ENCODE measurements at regions not wholly inside any gene's neighbourhood (a gene's known extent, or its start where the extent isn't known, plus 50 kb on each side); places are given as distances from the start of the nearest gene placed in this dataset.

GRCh38 chr4:110926841-110927400 lies 304.0 kb upstream of the PITX2 start:
- no peaks in the 10 kb centered on the region for H3K27me3 ChIP-seq (ENCODE audit: insufficient read depth, low read length)
- H3K4me1 ChIP-seq (ENCODE audit: insufficient read depth, low read length), result no peaks in the 10 kb centered on the region
- H3K9me3 ChIP-seq (ENCODE audit: low read length), result no peaks in the 10 kb centered on the region
- H3K36me3 ChIP-seq (ENCODE audit: insufficient read depth, low read length), result no peaks in the 10 kb centered on the region
- H2AFZ ChIP-seq (ENCODE audit: low read depth, low read length), result no peak overlapping the region
- H3K4me3 ChIP-seq (ENCODE audit: low read length), result no peak overlapping the region

- H2AFZ ChIP-seq (ENCODE audit: low read depth, low read length), result no peak overlapping the region
These were observed 310.5 kb upstream of the PITX2 start for GRCh38 chr4:110933341-110933740.

GRCh38 chr4:110944501-110944900 lies 321.6 kb upstream of the PITX2 start:
- Histone ChIP-seq H3K9me3 (ENCODE audit: low read length) (no peaks in the 10 kb centered on the region), H3K36me3 (ENCODE audit: insufficient read depth, low read length) (no peaks in the 10 kb centered on the region), H3K27me3 (ENCODE audit: insufficient read depth, low read length) (no peaks in the 10 kb centered on the region), H2AFZ (ENCODE audit: low read depth, low read length) (no peak overlapping the region), H3K4me3 (ENCODE audit: low read length) (no peak overlapping the region), H3K4me1 (ENCODE audit: insufficient read depth, low read length) (no peaks in the 10 kb centered on the region)

More at GRCh38 chr4:110933341-110933740, 310.5 kb upstream of the PITX2 start:
- Histone ChIP-seq H3K27me3 (ENCODE audit: insufficient read depth, low read length) (no peaks in the 10 kb centered on the region), H3K9me3 (ENCODE audit: low read length) (no peaks in the 10 kb centered on the region), H3K36me3 (ENCODE audit: insufficient read depth, low read length) (no peaks in the 10 kb centered on the region), H3K4me1 (ENCODE audit: insufficient read depth, low read length) (no peaks in the 10 kb centered on the region), H3K4me3 (ENCODE audit: low read length) (no peak overlapping the region)

GRCh38 chr4:110945600-110945999 lies 322.7 kb upstream of the PITX2 start:
- Histone ChIP-seq H3K4me1 (ENCODE audit: insufficient read depth, low read length) (no peaks in the 10 kb centered on the region), H3K36me3 (ENCODE audit: insufficient read depth, low read length) (no peaks in the 10 kb centered on the region), H3K27me3 (ENCODE audit: insufficient read depth, low read length) (no peaks in the 10 kb centered on the region), H3K9me3 (ENCODE audit: low read length) (no peaks in the 10 kb centered on the region), H3K4me3 (ENCODE audit: low read length) (no peak overlapping the region), H2AFZ (ENCODE audit: low read depth, low read length) (no peak overlapping the region)

- Histone ChIP-seq H3K27me3 (ENCODE audit: insufficient read depth, low read length) (no peaks in the 10 kb centered on the region), H2AFZ (ENCODE audit: low read depth, low read length) (no peak overlapping the region), H3K9me3 (ENCODE audit: low read length) (no peaks in the 10 kb centered on the region), H3K36me3 (ENCODE audit: insufficient read depth, low read length) (no peaks in the 10 kb centered on the region), H3K4me1 (ENCODE audit: insufficient read depth, low read length) (no peaks in the 10 kb centered on the region), H3K4me3 (ENCODE audit: low read length) (no peak overlapping the region)
These were observed 326.7 kb upstream of the PITX2 start for GRCh38 chr4:110949542-110949941.

GRCh38 chr4:110950731-110951130 lies 327.9 kb upstream of the PITX2 start:
- Histone ChIP-seq H3K36me3 (ENCODE audit: insufficient read depth, low read length) (no peaks in the 10 kb centered on the region), H3K4me3 (ENCODE audit: low read length) (no peak overlapping the region)

GRCh38 chr4:110953191-110953590 lies 330.3 kb upstream of the PITX2 start:
- Histone ChIP-seq H3K9me3 (ENCODE audit: low read length) (no peaks in the 10 kb centered on the region), H2AFZ (ENCODE audit: low read depth, low read length) (no peak overlapping the region), H3K27me3 (ENCODE audit: insufficient read depth, low read length) (no peaks in the 10 kb centered on the region), H3K36me3 (ENCODE audit: insufficient read depth, low read length) (no peaks in the 10 kb centered on the region), H3K4me3 (ENCODE audit: low read length) (no peak overlapping the region), H3K4me1 (ENCODE audit: insufficient read depth, low read length) (no peaks in the 10 kb centered on the region)

More at GRCh38 chr4:110950731-110951130, 327.9 kb upstream of the PITX2 start:
- Histone ChIP-seq H3K27me3 (ENCODE audit: insufficient read depth, low read length) (no peaks in the 10 kb centered on the region), H2AFZ (ENCODE audit: low read depth, low read length) (no peak overlapping the region), H3K4me1 (ENCODE audit: insufficient read depth, low read length) (no peaks in the 10 kb centered on the region), H3K9me3 (ENCODE audit: low read length) (no peaks in the 10 kb centered on the region)

GRCh38 chr4:110953898-110954297 lies 331.0 kb upstream of the PITX2 start:
- Histone ChIP-seq H2AFZ (ENCODE audit: low read depth, low read length) (no peak overlapping the region), H3K27me3 (ENCODE audit: insufficient read depth, low read length) (no peaks in the 10 kb centered on the region), H3K4me3 (ENCODE audit: low read length) (no peak overlapping the region), H3K36me3 (ENCODE audit: insufficient read depth, low read length) (no peaks in the 10 kb centered on the region), H3K4me1 (ENCODE audit: insufficient read depth, low read length) (no peaks in the 10 kb centered on the region), H3K9me3 (ENCODE audit: low read length) (no peaks in the 10 kb centered on the region)

- Histone ChIP-seq H3K9me3 (ENCODE audit: low read length) (no peaks in the 10 kb centered on the region), H3K4me1 (ENCODE audit: insufficient read depth, low read length) (no peaks in the 10 kb centered on the region), H3K4me3 (ENCODE audit: low read length) (no peak overlapping the region), H3K36me3 (ENCODE audit: insufficient read depth, low read length) (no peaks in the 10 kb centered on the region), H3K27me3 (ENCODE audit: insufficient read depth, low read length) (no peaks in the 10 kb centered on the region), H2AFZ (ENCODE audit: low read depth, low read length) (no peak overlapping the region)
These were observed 332.9 kb upstream of the PITX2 start for GRCh38 chr4:110955748-110956147.

- no peaks in the 10 kb centered on the region for H3K4me1 ChIP-seq (ENCODE audit: insufficient read depth, low read length)
These were observed 336.3 kb upstream of the PITX2 start for GRCh38 chr4:110959041-110959643.

GRCh38 chr4:110961066-110961465 lies 338.2 kb upstream of the PITX2 start:
- no peaks in the 10 kb centered on the region for H3K36me3 ChIP-seq (ENCODE audit: insufficient read depth, low read length)
- H3K4me3 ChIP-seq (ENCODE audit: low read length), result no peak overlapping the region
- H3K9me3 ChIP-seq (ENCODE audit: low read length), result no peaks in the 10 kb centered on the region
- no peaks in the 10 kb centered on the region for H3K27me3 ChIP-seq (ENCODE audit: insufficient read depth, low read length)
- no peak overlapping the region for H2AFZ ChIP-seq (ENCODE audit: low read depth, low read length)
- H3K4me1 ChIP-seq (ENCODE audit: insufficient read depth, low read length), result no peaks in the 10 kb centered on the region

More at GRCh38 chr4:110959041-110959643, 336.3 kb upstream of the PITX2 start:
- no peaks in the 10 kb centered on the region for H3K9me3 ChIP-seq (ENCODE audit: low read length)
- H2AFZ ChIP-seq (ENCODE audit: low read depth, low read length), result no peak overlapping the region
- no peaks in the 10 kb centered on the region for H3K36me3 ChIP-seq (ENCODE audit: insufficient read depth, low read length)
- no peaks in the 10 kb centered on the region for H3K27me3 ChIP-seq (ENCODE audit: insufficient read depth, low read length)
- no peak overlapping the region for H3K4me3 ChIP-seq (ENCODE audit: low read length)

- Histone ChIP-seq H3K4me1 (ENCODE audit: insufficient read depth, low read length) (no peaks in the 10 kb centered on the region), H3K36me3 (ENCODE audit: insufficient read depth, low read length) (no peaks in the 10 kb centered on the region), H3K27me3 (ENCODE audit: insufficient read depth, low read length) (no peaks in the 10 kb centered on the region), H3K4me3 (ENCODE audit: low read length) (no peak overlapping the region), H3K9me3 (ENCODE audit: low read length) (no peaks in the 10 kb centered on the region), H2AFZ (ENCODE audit: low read depth, low read length) (no peak overlapping the region)
These were observed 339.7 kb upstream of the PITX2 start for GRCh38 chr4:110962616-110963015.

GRCh38 chr4:110963662-110964280 lies 340.9 kb upstream of the PITX2 start:
- Histone ChIP-seq H3K9me3 (ENCODE audit: low read length) (no peaks in the 10 kb centered on the region), H2AFZ (ENCODE audit: low read depth, low read length) (no peak overlapping the region), H3K4me3 (ENCODE audit: low read length) (no peak overlapping the region), H3K27me3 (ENCODE audit: insufficient read depth, low read length) (no peaks in the 10 kb centered on the region), H3K36me3 (ENCODE audit: insufficient read depth, low read length) (no peaks in the 10 kb centered on the region), H3K4me1 (ENCODE audit: insufficient read depth, low read length) (no peaks in the 10 kb centered on the region)
